ENCODE measurements at regions not wholly inside any gene's neighbourhood (a gene's known extent, or its start where the extent isn't known, plus 50 kb on each side); places are given as distances from the start of the nearest gene placed in this dataset.

DNA sequence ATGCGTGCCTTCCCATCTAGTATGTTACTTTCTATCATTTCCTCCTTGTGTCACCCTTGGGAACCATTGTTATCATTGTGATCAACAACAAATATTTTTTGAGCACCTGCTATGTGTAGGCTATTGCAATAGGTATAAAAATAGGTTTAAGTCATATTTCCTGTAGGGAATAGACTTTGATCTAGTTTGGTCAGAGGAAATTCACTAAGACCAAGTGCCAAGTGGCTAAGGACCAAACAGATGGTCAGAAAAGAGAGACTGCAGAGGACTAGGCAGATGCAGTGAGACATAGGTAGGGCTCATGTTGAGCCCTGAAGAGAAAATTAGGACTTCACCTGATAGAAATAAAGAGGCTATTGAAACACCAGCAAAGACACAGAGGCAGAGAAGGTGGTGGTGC, 430.0 kb upstream of the ADAMTSL1 start:
- Histone ChIP-seq H3K36me3 (ENCODE audit: control insufficient read depth, insufficient read depth, low read length) (no peaks in the 10 kb centered on the region), H3K4me3 (no peak overlapping the region), H3K27me3 (ENCODE audit: control insufficient read depth in 2 of 2, insufficient read depth in 2 of 2, low read length in 2 of 2) (no peaks in the 10 kb centered on the region), H3K9ac (ENCODE audit: insufficient read depth in 1 of 2, low read depth in 2 of 2, low read length in 2 of 2) (no peak overlapping the region), H2AFZ (ENCODE audit: low read depth, low read length) (no peak overlapping the region), H4K20me1 (replicated peaks; ENCODE audit: control insufficient read depth, insufficient read depth, low read length) (no peaks in the 10 kb centered on the region), H3K27ac (ENCODE audit: extremely low read depth, low read depth, low read length) (no peak overlapping the region), H3K4me1 (replicated peaks in 1 of 2; ENCODE audit: control insufficient read depth in 2 of 2, insufficient read depth in 2 of 2, low read length in 2 of 2) (no peaks in the 10 kb centered on the region), H3K9me3 (replicated peaks; ENCODE audit: control insufficient read depth, insufficient read depth, low read depth, low read length) (no peaks in the 10 kb centered on the region), H3K9me1 (ENCODE audit: control insufficient read depth, insufficient read depth, low read length) (no peaks in the 10 kb centered on the region), H3K4me2 (ENCODE audit: insufficient read depth, low read length) (no peak overlapping the region), H3K79me2 (ENCODE audit: control insufficient read depth, insufficient read depth, low read length) (no peaks in the 10 kb centered on the region)
- ATAC-seq (no peak), DNase-seq (ENCODE audit: extremely low read depth in 1 of 4, low spot score in 3 of 4) (no peak), FAIRE-seq (no peak)
- ChIA-PET CTCF (ENCODE audit: low intra/inter-chr PET ratio) (no interaction called here), POLR2A (no interaction called here)
- in situ Hi-C loops (cut with MboI) = no loop called here
- intact Hi-C loops (cut with micrococcal nuclease) = no loop called here
- TF ChIP-seq POLR2AphosphoS2 (IDR thresholded peaks at IDR 0.05; ENCODE audit: low read length) (no peak), EP400 (IDR thresholded peaks at IDR 0.05) (no peak), NCOA1 (IDR thresholded peaks at IDR 0.05; ENCODE audit: low read depth) (no peak), MAZ (CRISPR knock-in tag; conservative IDR thresholded peaks at IDR 0.05 in 1 of 2, IDR thresholded peaks at IDR 0.05 in 1 of 2) (no peak), HEY1 (CRISPR knock-in tag; IDR thresholded peaks at IDR 0.05; ENCODE audit: borderline replicate concordance) (no peak), ZNF311 (CRISPR knock-in tag; IDR thresholded peaks at IDR 0.05) (no peak), FOS (IDR thresholded peaks at IDR 0.05; ENCODE audit: extremely low read depth, insufficient read length) (no peak), PKNOX1 (IDR thresholded peaks at IDR 0.05) (no peak), ATF1 (CRISPR knock-in tag; IDR thresholded peaks at IDR 0.05) (no peak), ATF1 (tag; IDR thresholded peaks at IDR 0.05) (no peak), GTF2A2 (tag; IDR thresholded peaks at IDR 0.05) (no peak), NEUROD1 (IDR thresholded peaks at IDR 0.05; ENCODE audit: borderline replicate concordance, low read depth, low read length, partially characterized antibody) (no peak), KDM5B (IDR thresholded peaks at IDR 0.05; ENCODE audit: insufficient replicate concordance, low read depth, low read length) (no peak), ZNF695 (CRISPR knock-in tag; IDR thresholded peaks at IDR 0.05) (no peak), RFX7 (CRISPR knock-in tag; IDR thresholded peaks at IDR 0.05) (no peak), NFATC3 (IDR thresholded peaks at IDR 0.05) (no peak), CCNT2 (IDR thresholded peaks at IDR 0.05; ENCODE audit: borderline replicate concordance, extremely low read depth, insufficient read length, low read depth, low read length) (no peak)
- BruUV-seq (replicated peaks) = no TSS peak
- 0% methylated on average over 1 of the region's 1 CpG for WGBS (ENCODE audit: insufficient coverage, low coverage, missing lambda C conversion rate)

All from K562 (cell line).